DMS153 treated with DMSO at 0.1 percent for 48 hours (cell line): ENCODE measurements at regions not wholly inside any gene's neighbourhood (a gene's known extent, or its start where the extent isn't known, plus 50 kb on each side); places are given as distances from the start of the nearest gene placed in this dataset.

Source experiments
- DNase-seq: peaks from one replicate; lab custom pipeline; 2025; ENCODE audit not compliant: unreplicated experiment; lab: John Stamatoyannopoulos, UW

GRCh38 chr4:156503119-156503518 is 468.5 kb downstream of the PDGFC start:
- DNase-seq = no peak

GRCh38 chr4:156501962-156502361 is 469.6 kb downstream of the PDGFC start:
- no peak for DNase-seq

GRCh38 chr4:156499684-156500083 is 471.9 kb downstream of the PDGFC start:
- DNase-seq = no peak

- no peak for DNase-seq
Observed at GRCh38 chr4:156497486-156497885, 474.1 kb downstream of the PDGFC start.

- no peak for DNase-seq
Observed at GRCh38 chr4:156496797-156497196, 474.8 kb downstream of the PDGFC start.

GRCh38 chr4:156495836-156496235 is 475.8 kb downstream of the PDGFC start:
- no peak for DNase-seq

- no peak for DNase-seq
Observed at GRCh38 chr4:156495091-156495490, 476.5 kb downstream of the PDGFC start.

GRCh38 chr4:156493858-156494257 is 477.7 kb downstream of the PDGFC start:
- DNase-seq = no peak

GRCh38 chr4:156487107-156487506 is 484.5 kb downstream of the PDGFC start:
- no peak for DNase-seq

- no peak for DNase-seq
Observed at GRCh38 chr4:156481845-156482244, 489.8 kb downstream of the PDGFC start.

- DNase-seq = no peak
Observed at GRCh38 chr4:156477636-156478035, 494.0 kb downstream of the PDGFC start.

- DNase-seq = no peak
Observed at GRCh38 chr4:156476359-156476758, 495.2 kb downstream of the PDGFC start.

- peak; percentile 17 for DNase-seq
Observed at GRCh38 chr4:156475322-156475721, 496.3 kb downstream of the PDGFC start.

GRCh38 chr4:156473151-156473550 is 498.4 kb downstream of the PDGFC start:
- no peak for DNase-seq

GRCh38 chr4:156472624-156473023 is 499.0 kb downstream of the PDGFC start:
- DNase-seq = no peak

- DNase-seq = no peak
Observed at GRCh38 chr4:156459584-156459983, 505.9 kb upstream of the CTSO start.

GRCh38 chr4:156456830-156457229 is 503.2 kb upstream of the CTSO start:
- DNase-seq = no peak

- DNase-seq = no peak
Observed at GRCh38 chr4:156443488-156443887, 489.8 kb upstream of the CTSO start.

GRCh38 chr4:156442912-156443311 is 489.2 kb upstream of the CTSO start:
- no peak for DNase-seq

- DNase-seq = no peak
Observed at GRCh38 chr4:156439576-156440200, 486.0 kb upstream of the CTSO start.

- no peak for DNase-seq
Observed at GRCh38 chr4:156437666-156438065, 484.0 kb upstream of the CTSO start.

- no peak for DNase-seq
Observed at GRCh38 chr4:156422576-156422975, 468.9 kb upstream of the CTSO start.

- no peak for DNase-seq
Observed at GRCh38 chr4:156420623-156421022, 467.0 kb upstream of the CTSO start.
